ENCODE measurements at regions not wholly inside any gene's neighbourhood (a gene's known extent, or its start where the extent isn't known, plus 50 kb on each side); places are given as distances from the start of the nearest gene placed in this dataset.

GRCh38 chr2:204353823-204354222 is 191.5 kb upstream of the PARD3B start:
- no peak overlapping the region for H3K27ac ChIP-seq (ENCODE audit: low read length)
- no peaks in the 10 kb centered on the region for H3K36me3 ChIP-seq (ENCODE audit: control insufficient read depth in 1 of 2, insufficient read depth in 2 of 2, low read length in 2 of 2)
- no peaks in the 10 kb centered on the region for H3K27me3 ChIP-seq (ENCODE audit: low read depth, low read length)
- no peaks in the 10 kb centered on the region for H3K4me1 ChIP-seq (ENCODE audit: control insufficient read depth in 1 of 2, insufficient read depth in 2 of 2, low read length in 2 of 2)
- H3K9me3 ChIP-seq (ENCODE audit: control insufficient read depth in 1 of 2, low read length in 2 of 2), result no peaks in the 10 kb centered on the region
- H3K4me3 ChIP-seq (ENCODE audit: low read depth in 1 of 2, low read length in 2 of 2), result no peak overlapping the region

- Histone ChIP-seq H3K4me3 (ENCODE audit: low read depth in 1 of 2, low read length in 2 of 2) (no peak overlapping the region), H3K27me3 (ENCODE audit: low read depth, low read length) (no peaks in the 10 kb centered on the region), H3K4me1 (ENCODE audit: control insufficient read depth in 1 of 2, insufficient read depth in 2 of 2, low read length in 2 of 2) (no peaks in the 10 kb centered on the region), H3K36me3 (ENCODE audit: control insufficient read depth in 1 of 2, insufficient read depth in 2 of 2, low read length in 2 of 2) (no peaks in the 10 kb centered on the region), H3K27ac (ENCODE audit: low read length) (no peak overlapping the region), H3K9me3 (ENCODE audit: control insufficient read depth in 1 of 2, low read length in 2 of 2) (no peaks in the 10 kb centered on the region)
Measured at GRCh38 chr2:204354442-204354856, 190.8 kb upstream of the PARD3B start.

- Histone ChIP-seq H3K27ac (ENCODE audit: low read length) (no peak overlapping the region), H3K4me3 (ENCODE audit: low read depth in 1 of 2, low read length in 2 of 2) (no peak overlapping the region), H3K9me3 (ENCODE audit: control insufficient read depth in 1 of 2, low read length in 2 of 2) (no peaks in the 10 kb centered on the region), H3K36me3 (ENCODE audit: control insufficient read depth in 1 of 2, insufficient read depth in 2 of 2, low read length in 2 of 2) (no peaks in the 10 kb centered on the region), H3K4me1 (ENCODE audit: control insufficient read depth in 1 of 2, insufficient read depth in 2 of 2, low read length in 2 of 2) (no peaks in the 10 kb centered on the region), H3K27me3 (ENCODE audit: low read depth, low read length) (no peaks in the 10 kb centered on the region)
Measured at GRCh38 chr2:204355688-204356087, 189.6 kb upstream of the PARD3B start.

- H3K27ac ChIP-seq (ENCODE audit: low read length), result no peak overlapping the region
- H3K36me3 ChIP-seq (ENCODE audit: control insufficient read depth in 1 of 2, insufficient read depth in 2 of 2, low read length in 2 of 2), result no peaks in the 10 kb centered on the region
- H3K4me1 ChIP-seq (ENCODE audit: control insufficient read depth in 1 of 2, insufficient read depth in 2 of 2, low read length in 2 of 2), result no peaks in the 10 kb centered on the region
- no peaks in the 10 kb centered on the region for H3K27me3 ChIP-seq (ENCODE audit: low read depth, low read length)
- H3K9me3 ChIP-seq (ENCODE audit: control insufficient read depth in 1 of 2, low read length in 2 of 2), result no peaks in the 10 kb centered on the region
- H3K4me3 ChIP-seq (ENCODE audit: low read depth in 1 of 2, low read length in 2 of 2), result no peak overlapping the region
Measured at GRCh38 chr2:204356151-204356641, 189.1 kb upstream of the PARD3B start.

GRCh38 chr2:204357286-204357685 is 188.0 kb upstream of the PARD3B start:
- Histone ChIP-seq H3K9me3 (ENCODE audit: control insufficient read depth in 1 of 2, low read length in 2 of 2) (no peaks in the 10 kb centered on the region), H3K4me3 (ENCODE audit: low read depth in 1 of 2, low read length in 2 of 2) (no peak overlapping the region), H3K36me3 (ENCODE audit: control insufficient read depth in 1 of 2, insufficient read depth in 2 of 2, low read length in 2 of 2) (no peaks in the 10 kb centered on the region), H3K4me1 (ENCODE audit: control insufficient read depth in 1 of 2, insufficient read depth in 2 of 2, low read length in 2 of 2) (no peaks in the 10 kb centered on the region), H3K27ac (ENCODE audit: low read length) (no peak overlapping the region), H3K27me3 (ENCODE audit: low read depth, low read length) (no peaks in the 10 kb centered on the region)

GRCh38 chr2:204359076-204359475 is 186.2 kb upstream of the PARD3B start:
- H3K36me3 ChIP-seq (ENCODE audit: control insufficient read depth in 1 of 2, insufficient read depth in 2 of 2, low read length in 2 of 2), result no peaks in the 10 kb centered on the region
- no peak overlapping the region for H3K4me3 ChIP-seq (ENCODE audit: low read depth in 1 of 2, low read length in 2 of 2)
- H3K9me3 ChIP-seq (ENCODE audit: control insufficient read depth in 1 of 2, low read length in 2 of 2), result no peaks in the 10 kb centered on the region
- no peaks in the 10 kb centered on the region for H3K27me3 ChIP-seq (ENCODE audit: low read depth, low read length)
- peaks cover 0 to 8% of the 10 kb centered on the region in 2 donors for H3K4me1 ChIP-seq (ENCODE audit: control insufficient read depth in 1 of 2, insufficient read depth in 2 of 2, low read length in 2 of 2)
- H3K27ac ChIP-seq (ENCODE audit: low read length), result no peak overlapping the region

- Histone ChIP-seq H3K27ac (ENCODE audit: low read length) (no peak overlapping the region), H3K9me3 (ENCODE audit: control insufficient read depth in 1 of 2, low read length in 2 of 2) (no peaks in the 10 kb centered on the region), H3K4me1 (ENCODE audit: control insufficient read depth in 1 of 2, insufficient read depth in 2 of 2, low read length in 2 of 2) (peaks cover 0 to 8% of the 10 kb centered on the region in 2 donors), H3K4me3 (ENCODE audit: low read depth in 1 of 2, low read length in 2 of 2) (no peak overlapping the region), H3K27me3 (ENCODE audit: low read depth, low read length) (no peaks in the 10 kb centered on the region), H3K36me3 (ENCODE audit: control insufficient read depth in 1 of 2, insufficient read depth in 2 of 2, low read length in 2 of 2) (no peaks in the 10 kb centered on the region)
Measured at GRCh38 chr2:204360218-204361007, 184.9 kb upstream of the PARD3B start.

GRCh38 chr2:204361738-204362137 is 183.5 kb upstream of the PARD3B start:
- Histone ChIP-seq H3K27me3 (ENCODE audit: low read depth, low read length) (no peaks in the 10 kb centered on the region), H3K36me3 (ENCODE audit: control insufficient read depth in 1 of 2, insufficient read depth in 2 of 2, low read length in 2 of 2) (no peaks in the 10 kb centered on the region), H3K27ac (ENCODE audit: low read length) (no peak overlapping the region), H3K9me3 (ENCODE audit: control insufficient read depth in 1 of 2, low read length in 2 of 2) (no peaks in the 10 kb centered on the region), H3K4me1 (ENCODE audit: control insufficient read depth in 1 of 2, insufficient read depth in 2 of 2, low read length in 2 of 2) (peaks cover 0 to 8% of the 10 kb centered on the region in 2 donors), H3K4me3 (ENCODE audit: low read depth in 1 of 2, low read length in 2 of 2) (no peak overlapping the region)

- no peaks in the 10 kb centered on the region for H3K36me3 ChIP-seq (ENCODE audit: control insufficient read depth in 1 of 2, insufficient read depth in 2 of 2, low read length in 2 of 2)
- H3K4me3 ChIP-seq (ENCODE audit: low read depth in 1 of 2, low read length in 2 of 2), result no peak overlapping the region
- no peaks in the 10 kb centered on the region for H3K27me3 ChIP-seq (ENCODE audit: low read depth, low read length)
- H3K27ac ChIP-seq (ENCODE audit: low read length), result no peak overlapping the region
- no peaks in the 10 kb centered on the region for H3K9me3 ChIP-seq (ENCODE audit: control insufficient read depth in 1 of 2, low read length in 2 of 2)
- H3K4me1 ChIP-seq (ENCODE audit: control insufficient read depth in 1 of 2, insufficient read depth in 2 of 2, low read length in 2 of 2), result peaks cover 0 to 8% of the 10 kb centered on the region in 2 donors
Measured at GRCh38 chr2:204362581-204362980, 182.7 kb upstream of the PARD3B start.

- Histone ChIP-seq H3K27me3 (ENCODE audit: low read depth, low read length) (no peaks in the 10 kb centered on the region), H3K4me1 (ENCODE audit: control insufficient read depth in 1 of 2, insufficient read depth in 2 of 2, low read length in 2 of 2) (peaks cover 0 to 8% of the 10 kb centered on the region in 2 donors), H3K4me3 (ENCODE audit: low read depth in 1 of 2, low read length in 2 of 2) (no peak overlapping the region), H3K9me3 (ENCODE audit: control insufficient read depth in 1 of 2, low read length in 2 of 2) (no peaks in the 10 kb centered on the region), H3K27ac (ENCODE audit: low read length) (no peak overlapping the region), H3K36me3 (ENCODE audit: control insufficient read depth in 1 of 2, insufficient read depth in 2 of 2, low read length in 2 of 2) (no peaks in the 10 kb centered on the region)
Measured at GRCh38 chr2:204363513-204363912, 181.8 kb upstream of the PARD3B start.

- Histone ChIP-seq H3K4me1 (ENCODE audit: control insufficient read depth in 1 of 2, insufficient read depth in 2 of 2, low read length in 2 of 2) (peaks cover 0 to 8% of the 10 kb centered on the region in 2 donors), H3K4me3 (ENCODE audit: low read depth in 1 of 2, low read length in 2 of 2) (no peak overlapping the region), H3K36me3 (ENCODE audit: control insufficient read depth in 1 of 2, insufficient read depth in 2 of 2, low read length in 2 of 2) (no peaks in the 10 kb centered on the region), H3K9me3 (ENCODE audit: control insufficient read depth in 1 of 2, low read length in 2 of 2) (no peaks in the 10 kb centered on the region), H3K27ac (ENCODE audit: low read length) (no peak overlapping the region), H3K27me3 (ENCODE audit: low read depth, low read length) (no peaks in the 10 kb centered on the region)
Measured at GRCh38 chr2:204364860-204365535, 180.3 kb upstream of the PARD3B start.
